H1 (cell line): ENCODE measurements at regions not wholly inside any gene's neighbourhood (a gene's known extent, or its start where the extent isn't known, plus 50 kb on each side); places are given as distances from the start of the nearest gene placed in this dataset.

Experiments used
- CTCF ChIA-PET: fragments of 300-600 bp; sonication (Branson Sonifier 250); formaldehyde crosslinking; loops from one replicate; lab custom pipeline; 2021; ENCODE audit not compliant: partially characterized antibody; lab: Charles Lee
- POLR2A ChIA-PET: fragments of 300-600 bp; sonication (Branson Sonifier 250); formaldehyde crosslinking; loops from one replicate; lab custom pipeline; 2021; ENCODE audit warnings: inconsistent platforms; ENCODE audit not compliant: partially characterized antibody; lab: Charles Lee
- DNase-seq, 2 experiments: peaks; one replicate each; pipeline versions ENCODE4 v3.0.0 to v3.0.0-alpha.2; 2010 to 2022; ENCODE audit warnings: low spot score in 2 of 2, low read depth in 1 of 2, mixed read lengths in 1 of 2
- FAIRE-seq: peaks from 2 replicates; lab custom pipeline; 2011; peaks lifted over from hg19 to GRCh38; lab: Jason Lieb, UNC
- H2AFZ ChIP-seq: 2 replicates; pipeline ENCODE4 v1.8.1; 2012; ENCODE audit warnings: low read length, inconsistent platforms
- H2AK5ac ChIP-seq: 2 replicates; pipeline ENCODE4 v1.6.1; 2013; ENCODE audit warnings: low read depth, low read length
- H2BK120ac ChIP-seq: replicated peaks from 2 replicates; pipeline ENCODE3; 2013; ENCODE audit warnings: low read depth, low read length, inconsistent platforms
- H2BK12ac ChIP-seq: 2 replicates; pipeline ENCODE4 v1.6.1; 2013; ENCODE audit warnings: low read depth, low read length
- H2BK15ac ChIP-seq: 2 replicates; pipeline ENCODE4 v1.6.1; 2013; ENCODE audit warnings: low read length
- H2BK20ac ChIP-seq: 2 replicates; pipeline ENCODE4 v1.6.1; 2013; ENCODE audit warnings: low read length
- H2BK5ac ChIP-seq: 2 replicates; pipeline ENCODE4 v1.6.1; 2013; ENCODE audit warnings: low read depth, low read length
- H3K14ac ChIP-seq: 2 replicates; pipeline ENCODE4 v1.6.1; 2013; ENCODE audit warnings: inconsistent platforms; ENCODE audit not compliant: insufficient read length
- H3K18ac ChIP-seq: 2 replicates; pipeline ENCODE4 v1.6.1; 2013; ENCODE audit warnings: low read length; ENCODE audit errors: extremely low read depth
- H3K23ac ChIP-seq: 2 replicates; pipeline ENCODE4 v1.6.1; 2013; ENCODE audit warnings: inconsistent platforms; ENCODE audit not compliant: insufficient read length
- H3K23me2 ChIP-seq: 2 replicates; pipeline ENCODE4 v1.6.1; 2013; ENCODE audit warnings: low read depth, low read length
- H3K27ac ChIP-seq: 2 replicates; pipeline ENCODE4 v1.6.1; 2011; ENCODE audit warnings: low read depth, low read length, inconsistent platforms
- H3K27me3 ChIP-seq, 4 experiments: replicated peaks in 1 of 4; 1 replicate in 1 of 4; 2 replicates in 3 of 4; pipeline versions ENCODE4 v1.6.1 to v1.8.1; 2011 to 2013; ENCODE audit warnings: low read length in 3 of 4, mild to moderate bottlenecking in 3 of 4, inconsistent platforms in 2 of 4, mixed read lengths in 2 of 4, moderate library complexity in 1 of 4; ENCODE audit not compliant: control insufficient read depth in 3 of 4, insufficient read depth in 3 of 4; ENCODE audit errors: extremely low read depth in 1 of 4
- H3K36me3 ChIP-seq, 4 experiments: 2 replicates each; pipeline versions ENCODE4 v1.6.1 to v1.8.1; 2011 to 2013; ENCODE audit warnings: mild to moderate bottlenecking in 4 of 4, low read length in 3 of 4, moderate library complexity in 2 of 4, control low read depth in 1 of 4, inconsistent platforms in 1 of 4; ENCODE audit not compliant: insufficient read depth in 4 of 4, control insufficient read depth in 2 of 4
- H3K4ac ChIP-seq: replicated peaks from 2 replicates; pipeline ENCODE3; 2013; ENCODE audit warnings: low read length, low read depth, mixed read lengths, inconsistent platforms; ENCODE audit not compliant: insufficient read length
- H3K4me1 ChIP-seq, 4 experiments: replicated peaks in 1 of 4; 1 replicate in 1 of 4; 2 replicates in 3 of 4; pipeline versions ENCODE4 v1.6.1 to v1.8.1; 2011 to 2013; ENCODE audit warnings: low read length in 3 of 4, inconsistent platforms in 2 of 4, mixed read lengths in 1 of 4; ENCODE audit not compliant: insufficient read depth in 4 of 4, control insufficient read depth in 3 of 4
- H3K4me2 ChIP-seq, 2 experiments: 2 replicates each; pipeline versions ENCODE4 v1.6.1 to v1.8.1; 2011 to 2013; ENCODE audit warnings: low read depth in 2 of 2, low read length in 2 of 2, control low read depth in 1 of 2, inconsistent platforms in 1 of 2, mild to moderate bottlenecking in 1 of 2; ENCODE audit not compliant: insufficient read depth in 1 of 2
- H3K4me3 ChIP-seq, 4 experiments: fragments of 200-600, 300-600 bp in 1 of 4; sonication (generic), shearing (Covaris generic), sonication (Bioruptor Twin) in 1 of 4; 2 replicates each; pipeline versions ENCODE4 v1.5.1 to v1.8.1; 2011 to 2016; ENCODE audit warnings: low read length in 4 of 4, low read depth in 3 of 4, control low read depth in 2 of 4, inconsistent platforms in 2 of 4, mild to moderate bottlenecking in 2 of 4, mixed read lengths in 1 of 4, moderate library complexity in 1 of 4; ENCODE audit not compliant: insufficient read depth in 2 of 4; ENCODE audit errors: extremely low read depth in 1 of 4
- H3K56ac ChIP-seq: replicated peaks from 2 replicates; pipeline ENCODE3; 2013; ENCODE audit warnings: low read depth, mild to moderate bottlenecking, mixed read lengths, low read length, inconsistent platforms; ENCODE audit not compliant: insufficient read length
- H3K79me1 ChIP-seq: 2 replicates; pipeline ENCODE4 v1.6.1; 2013; ENCODE audit warnings: low read depth, low read length, control low read depth
- H3K79me2 ChIP-seq, 2 experiments: 2 replicates each; pipeline versions ENCODE4 v1.6.1 to v1.8.1; 2012 to 2013; ENCODE audit warnings: low read length in 2 of 2, mild to moderate bottlenecking in 2 of 2, inconsistent platforms in 1 of 2; ENCODE audit not compliant: insufficient read depth in 2 of 2, control insufficient read depth in 1 of 2
- H3K9ac ChIP-seq, 4 experiments: replicated peaks in 1 of 4; 1 replicate in 1 of 4; 2 replicates in 3 of 4; pipeline versions ENCODE4 v1.6.1 to v1.8.1; 2011 to 2013; ENCODE audit warnings: low read depth in 3 of 4, low read length in 3 of 4, control low read depth in 2 of 4, mild to moderate bottlenecking in 2 of 4, moderate library complexity in 2 of 4, inconsistent platforms in 1 of 4; ENCODE audit errors: extremely low read depth in 1 of 4
- H3K9me3 ChIP-seq, 2 experiments: 2 replicates each; pipeline versions ENCODE4 v1.6.1 to v1.8.1; 2012 to 2013; ENCODE audit warnings: mild to moderate bottlenecking in 2 of 2, moderate library complexity in 2 of 2, control low read depth in 1 of 2, inconsistent platforms in 1 of 2, low read depth in 1 of 2, low read length in 1 of 2, mixed read lengths in 1 of 2; ENCODE audit not compliant: insufficient read depth in 2 of 2
- H4K20me1 ChIP-seq, 2 experiments: replicated peaks in 1 of 2; 2 replicates each; pipeline versions ENCODE3 to v1.8.1; 2011 to 2013; ENCODE audit warnings: inconsistent platforms in 2 of 2, low read length in 2 of 2, mild to moderate bottlenecking in 1 of 2; ENCODE audit not compliant: insufficient read depth in 2 of 2, control insufficient read depth in 1 of 2
- H4K5ac ChIP-seq: 2 replicates; pipeline ENCODE4 v1.6.1; 2013; ENCODE audit warnings: low read length, low read depth, mixed read lengths, inconsistent platforms; ENCODE audit not compliant: insufficient read length
- H4K8ac ChIP-seq: 2 replicates; pipeline ENCODE4 v1.8.0; 2013; ENCODE audit warnings: mild to moderate bottlenecking, moderate library complexity, low read length, inconsistent platforms; ENCODE audit not compliant: insufficient read depth; ENCODE audit errors: extremely low read depth
- H4K91ac ChIP-seq: replicated peaks from 2 replicates; pipeline ENCODE3; 2013; ENCODE audit warnings: low read length, mixed read lengths, inconsistent platforms; ENCODE audit not compliant: insufficient read length
- BCL11A ChIP-seq, 2 experiments: IDR thresholded peaks; one replicate each; pipeline ENCODE4 v1.6.1; 2011; ENCODE audit warnings: low read depth in 2 of 2, low read length in 2 of 2, mild to moderate bottlenecking in 2 of 2
- CTCF ChIP-seq, 3 experiments: IDR thresholded peaks; 1 replicate in 2 of 3; 2 replicates in 1 of 3; pipeline versions ENCODE4 v1.5.1 to v1.6.1; 2011; ENCODE audit warnings: low read length in 3 of 3, mild to moderate bottlenecking in 3 of 3, inconsistent platforms in 2 of 3, low read depth in 1 of 3, moderate library complexity in 1 of 3; ENCODE audit not compliant: insufficient read depth in 1 of 3; ENCODE audit errors: control extremely low read depth in 1 of 3
- GTF2F1 ChIP-seq: IDR thresholded peaks from 2 replicates; pipeline ENCODE4 v1.6.1; 2012; ENCODE audit warnings: low read depth, low read length, improper control_type of control experiment, borderline replicate concordance
- HDAC6 ChIP-seq: IDR thresholded peaks from one replicate; pipeline ENCODE4 v1.7.1; 2012; ENCODE audit warnings: low read depth, mild to moderate bottlenecking, inconsistent platforms, low read length, moderate library complexity
- KDM1A ChIP-seq: fragments of 200-600, 300-600 bp; sonication (generic); IDR thresholded peaks from 2 replicates; pipeline ENCODE4 v1.7.1; 2016; ENCODE audit warnings: mild to moderate bottlenecking, low read length, borderline replicate concordance
- KDM4A ChIP-seq: IDR thresholded peaks from one replicate; pipeline ENCODE4 v1.7.1; 2012; ENCODE audit warnings: low read depth, mild to moderate bottlenecking, moderate library complexity, low read length, inconsistent platforms; ENCODE audit not compliant: severe bottlenecking
- RFX5 ChIP-seq: IDR thresholded peaks from 2 replicates; pipeline ENCODE4 v1.6.1; 2011; ENCODE audit warnings: low read depth, low read length, improper control_type of control experiment, borderline replicate concordance
- RNF2 ChIP-seq: fragments of 200-900, 300-1000 bp; sonication (generic); IDR thresholded peaks from 2 replicates; pipeline ENCODE4 v1.7.1; 2016; ENCODE audit warnings: borderline replicate concordance, low read depth, mild to moderate bottlenecking, antibody characterized with exemption, low read length; ENCODE audit not compliant: poor library complexity, severe bottlenecking; ENCODE audit errors: missing control alignments
- SIN3A ChIP-seq, 2 experiments: IDR thresholded peaks in 1 of 2; conservative IDR thresholded peaks in 1 of 2; 2 replicates each; pipeline ENCODE4 v1.6.1; 2011 to 2012; ENCODE audit warnings: low read length in 2 of 2, improper control_type of control experiment in 1 of 2, low read depth in 1 of 2, mild to moderate bottlenecking in 1 of 2
- ZNF274 ChIP-seq: IDR thresholded peaks from 2 replicates; pipeline ENCODE4 v1.7.0; 2012; ENCODE audit warnings: low read length, borderline replicate concordance; ENCODE audit errors: extremely low read depth
- WGBS, 2 experiments: shearing (Covaris generic) in 1 of 2; methylation state at CpG; one replicate each; pipeline versions ENCODE4 v1.1.6 to v1.1.7; 2013 to 2015; ENCODE audit warnings: low lambda C conversion rate in 2 of 2, mixed read lengths in 2 of 2, inconsistent platforms in 1 of 2, low coverage in 1 of 2, missing lambda C conversion rate in 1 of 2; ENCODE audit not compliant: insufficient replicate concordance in 2 of 2, insufficient coverage in 1 of 2, insufficient read length in 1 of 2; ENCODE audit errors: extremely low coverage in 1 of 2, missing lambda C conversion rate in 1 of 2; 5-methylcytosine and 5-hydroxymethylcytosine counted together

GRCh38 chr15:62582580-62582979 lies 417.5 kb upstream of the C2CD4B start:
- no peak overlapping the region for H4K91ac ChIP-seq
- H3K4me3 ChIP-seq: no peak overlapping the region
- H2BK120ac ChIP-seq: no peak overlapping the region
- no peak overlapping the region for H3K56ac ChIP-seq
- H2AFZ ChIP-seq: no peak overlapping the region
- no peak overlapping the region; the same call in 1 of the 2 replicates for H2AK5ac ChIP-seq
- no peak overlapping the region for H4K5ac ChIP-seq
- no peak for DNase-seq
- no peak overlapping the region for H3K23ac ChIP-seq
- H3K27ac ChIP-seq: no peak overlapping the region
- H3K4me1 ChIP-seq: peaks cover 0 to 9% (median 0%) of the 10 kb centered on the region in 4 experiments; a peak in 2 of 7 replicates
- ChIA-PET CTCF (interaction anchor here (0.7 to 4.7 kb wide), 9 partner anchors 10 to 349 kb away, joined by 3 to 25 read pairs (median 3); no protein-coding TSS in a partner anchor), POLR2A (interaction anchor here (0.6 to 1.5 kb wide), 3 partner anchors 10 to 455 kb away, joined by 3 to 4 read pairs (median 3); no protein-coding TSS in a partner anchor)
- H3K79me1 ChIP-seq: no peaks in the 10 kb centered on the region
- 73% methylated on average over 2 of the region's 2 CpGs; no CpG with 5 or more reads in 1 of the 2 experiments for WGBS, 2 experiments
- H3K4ac ChIP-seq: no peak overlapping the region
- H2BK20ac ChIP-seq: no peak overlapping the region
- H3K36me3 ChIP-seq: no peaks in the 10 kb centered on the region
- H3K4me2 ChIP-seq: no peak overlapping the region
- no peaks in the 10 kb centered on the region for H4K20me1 ChIP-seq
- no peak overlapping the region for H2BK12ac ChIP-seq
- no peaks in the 10 kb centered on the region for H3K79me2 ChIP-seq
- no peak overlapping the region for H2BK5ac ChIP-seq
- H3K23me2 ChIP-seq: no peaks in the 10 kb centered on the region
- peaks cover 0 to 1% (median 0%) of the 10 kb centered on the region in 4 experiments; a peak in 1 of 7 replicates for H3K27me3 ChIP-seq
- peak; percentile 24 for FAIRE-seq
- H2BK15ac ChIP-seq: no peak overlapping the region
- no peak overlapping the region for H3K14ac ChIP-seq
- no peak overlapping the region for H4K8ac ChIP-seq
- no peak overlapping the region for H3K9ac ChIP-seq
- no peaks in the 10 kb centered on the region for H3K9me3 ChIP-seq
- H3K18ac ChIP-seq: no peak overlapping the region; the same call in 1 of the 2 replicates
- TF ChIP-seq KDM1A (no peak), CTCF (IDR thresholded peaks at IDR 0.05; ENCODE audit: control extremely low read depth in 1 of 3, insufficient read depth in 1 of 3, low read depth in 1 of 3, low read length in 3 of 3) (peak in 1 of 3 experiments; percentile 18; a peak in 1 of 4 replicates), BCL11A (IDR thresholded peaks at IDR 0.05; ENCODE audit: low read depth in 2 of 2, low read length in 2 of 2) (no peak), HDAC6 (no peak), SIN3A (conservative IDR thresholded peaks at IDR 0.05 in 1 of 2, IDR thresholded peaks at IDR 0.05 in 1 of 2; ENCODE audit: low read depth in 1 of 2, low read length in 2 of 2) (no peak), ZNF274 (no peak), RFX5 (no peak), KDM4A (no peak), GTF2F1 (no peak), RNF2 (no peak)
